LNCAP (cell line): ENCODE measurements at regions not wholly inside any gene's neighbourhood (a gene's known extent, or its start where the extent isn't known, plus 50 kb on each side); places are given as distances from the start of the nearest gene placed in this dataset.
A peak's percentile ranks its signal among the peaks of the same experiment; 100 is the strongest.

ENCODE experiments used
- TF ChIP-seq, protein P1 (sequence below): fragments of 450-650 bp; IDR thresholded peaks from 2 replicates; pipeline ENCODE4 v1.5.1; 2017; ENCODE audit warnings: mild to moderate bottlenecking

DNA sequence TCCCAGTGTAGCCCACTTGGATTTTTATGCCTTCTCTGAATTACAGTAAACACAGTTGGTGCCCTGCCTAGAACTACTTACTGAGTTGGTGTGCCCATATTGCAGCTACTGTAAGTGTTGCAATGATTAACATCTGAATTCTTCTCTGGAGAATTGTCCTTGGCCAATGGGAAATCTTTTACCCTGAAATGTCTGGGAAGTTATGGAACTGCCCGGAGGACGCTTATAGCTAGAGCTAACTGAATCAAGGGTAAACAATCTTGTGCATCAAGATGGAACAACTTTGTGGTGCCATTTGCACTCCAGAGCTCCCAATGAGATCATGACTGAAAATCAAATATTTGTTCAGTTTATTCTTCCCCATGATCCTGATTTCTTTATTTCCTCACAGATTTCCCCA lies 246.7 kb upstream of the CBLB start:
- TF ChIP-seq, protein P1, sequence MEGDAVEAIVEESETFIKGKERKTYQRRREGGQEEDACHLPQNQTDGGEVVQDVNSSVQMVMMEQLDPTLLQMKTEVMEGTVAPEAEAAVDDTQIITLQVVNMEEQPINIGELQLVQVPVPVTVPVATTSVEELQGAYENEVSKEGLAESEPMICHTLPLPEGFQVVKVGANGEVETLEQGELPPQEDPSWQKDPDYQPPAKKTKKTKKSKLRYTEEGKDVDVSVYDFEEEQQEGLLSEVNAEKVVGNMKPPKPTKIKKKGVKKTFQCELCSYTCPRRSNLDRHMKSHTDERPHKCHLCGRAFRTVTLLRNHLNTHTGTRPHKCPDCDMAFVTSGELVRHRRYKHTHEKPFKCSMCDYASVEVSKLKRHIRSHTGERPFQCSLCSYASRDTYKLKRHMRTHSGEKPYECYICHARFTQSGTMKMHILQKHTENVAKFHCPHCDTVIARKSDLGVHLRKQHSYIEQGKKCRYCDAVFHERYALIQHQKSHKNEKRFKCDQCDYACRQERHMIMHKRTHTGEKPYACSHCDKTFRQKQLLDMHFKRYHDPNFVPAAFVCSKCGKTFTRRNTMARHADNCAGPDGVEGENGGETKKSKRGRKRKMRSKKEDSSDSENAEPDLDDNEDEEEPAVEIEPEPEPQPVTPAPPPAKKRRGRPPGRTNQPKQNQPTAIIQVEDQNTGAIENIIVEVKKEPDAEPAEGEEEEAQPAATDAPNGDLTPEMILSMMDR, result no peak

DNA sequence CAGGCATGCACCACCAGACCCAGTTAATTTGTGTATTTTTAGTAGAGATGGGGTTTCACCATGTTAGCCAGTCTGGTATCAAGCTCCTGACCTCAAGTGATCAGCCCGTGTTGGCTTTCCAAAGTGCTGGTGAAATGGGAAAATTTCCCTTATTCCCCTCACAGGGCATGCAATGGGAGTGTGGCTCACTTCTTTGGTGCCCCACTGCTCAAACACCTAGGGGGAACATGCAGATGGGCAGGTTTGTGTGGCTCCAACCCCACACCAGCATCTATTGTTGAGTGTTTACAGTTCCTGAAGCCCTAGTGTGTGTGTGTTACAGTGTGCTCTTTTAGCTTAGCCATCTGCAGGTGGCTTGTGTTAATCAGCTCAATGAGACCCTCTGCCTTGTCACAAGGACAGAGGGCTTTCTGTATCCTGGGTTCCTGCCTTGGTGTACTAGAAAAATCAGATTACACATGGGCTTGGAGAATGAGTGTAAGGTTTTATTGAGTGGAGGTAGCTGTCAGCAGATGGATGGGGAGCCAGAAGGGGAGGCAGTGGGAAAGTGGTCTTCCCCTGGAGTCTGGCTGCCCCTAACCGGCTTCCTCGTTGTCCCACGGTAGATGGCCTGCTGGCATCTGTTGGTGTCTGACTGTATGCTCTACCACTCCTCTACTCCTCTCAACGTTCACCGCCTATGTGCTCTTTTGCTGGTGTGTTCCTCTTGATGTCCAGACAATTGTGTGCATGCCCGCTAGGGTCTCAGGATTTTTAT lies 248.1 kb upstream of the CBLB start:
- TF ChIP-seq, protein P1, result no peak

DNA sequence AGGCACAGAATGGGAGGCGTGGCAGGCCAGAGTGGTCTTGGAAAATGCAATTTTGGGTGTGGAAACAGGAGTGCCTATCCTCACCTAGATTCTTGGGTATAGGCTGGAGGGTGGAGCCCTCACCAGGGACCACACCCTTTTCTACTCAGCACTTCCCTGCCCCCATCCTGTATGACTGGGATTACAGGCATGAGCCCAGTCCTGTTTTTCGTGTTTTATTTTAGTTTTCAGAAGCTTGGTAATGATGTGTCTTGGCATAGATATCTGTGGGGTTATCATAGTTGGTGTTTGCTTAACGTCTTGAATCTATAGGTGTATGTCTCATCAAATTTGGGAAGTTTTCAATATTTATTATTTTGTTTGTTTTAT lies 248.7 kb upstream of the CBLB start:
- TF ChIP-seq, protein P1, result no peak

DNA sequence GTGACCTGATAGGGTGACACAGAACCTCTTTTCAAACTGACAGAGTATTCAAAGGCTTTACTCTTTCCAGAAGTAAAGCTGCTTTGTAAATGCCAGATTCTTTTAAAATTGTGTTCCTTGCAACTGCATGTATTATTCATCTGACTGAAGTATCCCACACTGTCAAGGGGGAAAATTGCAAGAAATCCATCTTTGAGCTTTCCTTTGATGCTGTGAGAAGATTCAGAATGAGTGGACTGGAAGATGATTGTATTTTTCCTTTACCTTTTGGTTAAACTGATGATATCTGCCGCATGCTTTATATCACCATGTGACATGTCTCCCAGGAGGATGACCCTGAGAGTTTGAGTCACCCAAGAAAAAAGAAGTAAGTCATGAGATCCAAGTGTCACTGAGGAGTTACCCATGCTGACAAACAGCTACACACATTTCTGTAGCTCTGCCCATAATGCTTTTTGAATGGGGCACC lies 250.8 kb upstream of the CBLB start:
- TF ChIP-seq, protein P1, result no peak

- TF ChIP-seq, protein P1, result no peak
Observed at GRCh38 chr3:106120356-106120755, 251.5 kb upstream of the CBLB start.

GRCh38 chr3:106121491-106122289 lies 252.9 kb upstream of the CBLB start:
- TF ChIP-seq, protein P1, result peak; percentile 24; the same call in 1 of the 2 replicates

- TF ChIP-seq, protein P1, result no peak
Observed at GRCh38 chr3:106124818-106125217, 256.0 kb upstream of the CBLB start.
